HCT116 (cell line): ENCODE measurements at regions not wholly inside any gene's neighbourhood (a gene's known extent, or its start where the extent isn't known, plus 50 kb on each side); places are given as distances from the start of the nearest gene placed in this dataset.

Source experiments
- ATAC-seq: fragments of 200-7000 bp; cut with Tn5 transposase; 2 replicates; pipeline ENCODE4 v1.9.1; 2020; ENCODE audit warnings: mild to moderate bottlenecking, moderate library complexity
- BruUV-seq: library from RNA; stranded (reverse); fragments of 400-500 nt; replicated peaks from 2 replicates; lab custom pipeline; 2021; lab: Mats Ljungman, UMichigan
- CTCF ChIA-PET: fragments of 300-600 bp; sonication (Branson Sonifier 250); formaldehyde crosslinking; loops from one replicate; lab custom pipeline; 2021; ENCODE audit warnings: antibody characterized with exemption; lab: Charles Lee
- POLR2A ChIA-PET: fragments of 300-600, 350-600 bp; sonication (Branson Sonifier 250); formaldehyde crosslinking; loops from one replicate; lab custom pipeline; 2021; ENCODE audit warnings: antibody characterized with exemption; lab: Charles Lee
- RAD21 ChIA-PET, 2 experiments: fragments of 300-600 bp; sonication (Branson Sonifier 250); formaldehyde crosslinking; loops; one replicate each; lab custom pipeline; 2023; ENCODE audit warnings: low total read pairs in 2 of 2; ENCODE audit not compliant: uncharacterized antibody in 2 of 2, unreplicated experiment in 2 of 2, low non-redundant PET in 1 of 2; lab: Charles Lee
- DNase-seq: peaks from one replicate; pipeline ENCODE4 v3.0.0-alpha.2; 2010; ENCODE audit warnings: low read depth, low spot score
- H2AFZ ChIP-seq: fragments of 200-600 bp; shearing (Covaris generic), sonication (generic); 2 replicates; pipeline ENCODE4 v1.6.1; 2017; ENCODE audit warnings: low read depth, mixed run types, mixed read lengths, antibody characterized with exemption, low read length; ENCODE audit not compliant: poor library complexity, severe bottlenecking
- H3K27ac ChIP-seq: 2 replicates; pipeline ENCODE4 v1.5.1; 2012; ENCODE audit warnings: low read depth, low read length
- H3K27me3 ChIP-seq: fragments of 200-600 bp; sonication (generic); 2 replicates; pipeline ENCODE4 v1.6.1; 2016; ENCODE audit warnings: mixed run types, low read length, mixed read lengths; ENCODE audit not compliant: insufficient read depth
- H3K36me3 ChIP-seq, 2 experiments: fragments of 200-500 bp in 1 of 2; fragments of 200-600 bp in 1 of 2; sonication (Bioruptor generic) in 1 of 2; sonication (generic) in 1 of 2; 2 replicates each; pipeline versions ENCODE4 v1.5.1 to v1.6.1; 2014 to 2016; ENCODE audit warnings: low read length in 2 of 2, inconsistent platforms in 1 of 2, mixed read lengths in 1 of 2, mixed run types in 1 of 2; ENCODE audit not compliant: insufficient read depth in 2 of 2, control insufficient read depth in 1 of 2
- H3K4me1 ChIP-seq, 2 experiments: fragments of 200-600 bp in 1 of 2; sonication (generic) in 1 of 2; 2 replicates each; pipeline versions ENCODE4 v1.5.1 to v1.6.1; 2012 to 2017; ENCODE audit warnings: low read length in 2 of 2, inconsistent platforms in 1 of 2, mild to moderate bottlenecking in 1 of 2, mixed read lengths in 1 of 2, mixed run types in 1 of 2, moderate library complexity in 1 of 2; ENCODE audit not compliant: insufficient read depth in 2 of 2, control insufficient read depth in 1 of 2
- H3K4me2 ChIP-seq: fragments of 200-600 bp; sonication (generic); 2 replicates; pipeline ENCODE4 v1.6.1; 2017; ENCODE audit warnings: mixed run types, low read length, mixed read lengths
- H3K4me3 ChIP-seq, 2 experiments: fragments of 200-600 bp in 1 of 2; sonication (generic) in 1 of 2; replicated peaks in 1 of 2; 2 replicates each; pipeline ENCODE4 v1.5.1; 2011 to 2016; ENCODE audit warnings: low read length in 2 of 2, control low read depth in 1 of 2, low read depth in 1 of 2, mild to moderate bottlenecking in 1 of 2, mixed read lengths in 1 of 2, mixed run types in 1 of 2
- H3K79me2 ChIP-seq: fragments of 200-600 bp; sonication (generic); 2 replicates; pipeline ENCODE4 v1.6.1; 2017; ENCODE audit warnings: mild to moderate bottlenecking, mixed run types, low read length, moderate library complexity, mixed read lengths; ENCODE audit not compliant: insufficient read depth
- H3K9ac ChIP-seq: fragments of 200-600 bp; sonication (generic); 2 replicates; pipeline ENCODE4 v1.6.1; 2016; ENCODE audit warnings: low read length, mixed read lengths
- H3K9me2 ChIP-seq: fragments of 200-600 bp; sonication (generic), shearing (Covaris generic); 2 replicates; pipeline ENCODE4 v1.6.1; 2017; ENCODE audit warnings: mixed run types, mild to moderate bottlenecking, moderate library complexity; ENCODE audit not compliant: insufficient read depth
- H3K9me3 ChIP-seq, 2 experiments: fragments of 200-500 bp in 1 of 2; fragments of 200-600 bp in 1 of 2; sonication (Bioruptor generic) in 1 of 2; sonication (generic) in 1 of 2; 2 replicates each; pipeline ENCODE4 v1.6.1; 2014 to 2017; ENCODE audit warnings: low read length in 2 of 2, mixed read lengths in 2 of 2, inconsistent platforms in 1 of 2, low read depth in 1 of 2, mild to moderate bottlenecking in 1 of 2, mixed run types in 1 of 2, moderate library complexity in 1 of 2; ENCODE audit not compliant: control insufficient read depth in 1 of 2, insufficient read depth in 1 of 2
- H4K20me1 ChIP-seq: fragments of 200-600 bp; sonication (generic), shearing (Covaris generic); 2 replicates; pipeline ENCODE4 v1.6.1; 2017; ENCODE audit warnings: mixed run types, mild to moderate bottlenecking, moderate library complexity; ENCODE audit not compliant: insufficient read depth
- intact Hi-C: fragments of 100-400 bp; cut with micrococcal nuclease; formaldehyde crosslinking; loops from 2 replicates; pipeline ENCODE4 v1.10.0; 2022
- TF ChIP-seq, protein P1 (sequence below): IDR thresholded peaks from 2 replicates; pipeline ENCODE4 v1.6.1; 2012; ENCODE audit warnings: low read depth
- TF ChIP-seq, protein P2 (sequence below), 3 experiments: fragments of 200-600 bp in 1 of 3; sonication (generic) in 1 of 3; IDR thresholded peaks in 2 of 3; conservative IDR thresholded peaks in 1 of 3; 2 replicates each; pipeline ENCODE4 v1.5.1; 2012 to 2017; ENCODE audit warnings: low read depth in 2 of 3, low read length in 2 of 3, antibody characterized with exemption in 1 of 3, borderline replicate concordance in 1 of 3, control low read depth in 1 of 3, mild to moderate bottlenecking in 1 of 3, mixed read lengths in 1 of 3, mixed run types in 1 of 3, moderate library complexity in 1 of 3; ENCODE audit not compliant: insufficient read depth in 1 of 3

DNA sequence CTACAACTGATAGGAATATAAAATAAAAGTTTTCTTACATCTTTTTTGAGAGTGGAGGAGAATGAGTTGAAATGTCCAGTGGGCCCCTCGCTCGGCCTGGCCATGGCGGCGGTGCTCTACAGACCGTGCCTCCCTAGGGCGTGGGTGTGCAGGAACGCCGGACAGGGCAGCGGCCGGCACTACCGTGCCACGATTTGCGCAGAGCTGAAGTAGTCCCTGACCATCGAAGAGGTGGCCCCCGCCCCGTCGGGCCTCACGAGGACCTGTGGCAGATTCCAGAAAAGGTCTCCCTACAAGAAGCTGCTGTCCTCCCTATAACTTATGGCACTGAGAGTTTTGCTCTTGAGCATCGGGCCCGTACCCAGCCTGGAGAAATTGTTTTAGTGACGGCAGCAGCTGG is 228.9 kb upstream of the ARHGAP24 start (continued):
- TF ChIP-seq, protein P1, sequence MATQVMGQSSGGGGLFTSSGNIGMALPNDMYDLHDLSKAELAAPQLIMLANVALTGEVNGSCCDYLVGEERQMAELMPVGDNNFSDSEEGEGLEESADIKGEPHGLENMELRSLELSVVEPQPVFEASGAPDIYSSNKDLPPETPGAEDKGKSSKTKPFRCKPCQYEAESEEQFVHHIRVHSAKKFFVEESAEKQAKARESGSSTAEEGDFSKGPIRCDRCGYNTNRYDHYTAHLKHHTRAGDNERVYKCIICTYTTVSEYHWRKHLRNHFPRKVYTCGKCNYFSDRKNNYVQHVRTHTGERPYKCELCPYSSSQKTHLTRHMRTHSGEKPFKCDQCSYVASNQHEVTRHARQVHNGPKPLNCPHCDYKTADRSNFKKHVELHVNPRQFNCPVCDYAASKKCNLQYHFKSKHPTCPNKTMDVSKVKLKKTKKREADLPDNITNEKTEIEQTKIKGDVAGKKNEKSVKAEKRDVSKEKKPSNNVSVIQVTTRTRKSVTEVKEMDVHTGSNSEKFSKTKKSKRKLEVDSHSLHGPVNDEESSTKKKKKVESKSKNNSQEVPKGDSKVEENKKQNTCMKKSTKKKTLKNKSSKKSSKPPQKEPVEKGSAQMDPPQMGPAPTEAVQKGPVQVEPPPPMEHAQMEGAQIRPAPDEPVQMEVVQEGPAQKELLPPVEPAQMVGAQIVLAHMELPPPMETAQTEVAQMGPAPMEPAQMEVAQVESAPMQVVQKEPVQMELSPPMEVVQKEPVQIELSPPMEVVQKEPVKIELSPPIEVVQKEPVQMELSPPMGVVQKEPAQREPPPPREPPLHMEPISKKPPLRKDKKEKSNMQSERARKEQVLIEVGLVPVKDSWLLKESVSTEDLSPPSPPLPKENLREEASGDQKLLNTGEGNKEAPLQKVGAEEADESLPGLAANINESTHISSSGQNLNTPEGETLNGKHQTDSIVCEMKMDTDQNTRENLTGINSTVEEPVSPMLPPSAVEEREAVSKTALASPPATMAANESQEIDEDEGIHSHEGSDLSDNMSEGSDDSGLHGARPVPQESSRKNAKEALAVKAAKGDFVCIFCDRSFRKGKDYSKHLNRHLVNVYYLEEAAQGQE: no peak

DNA sequence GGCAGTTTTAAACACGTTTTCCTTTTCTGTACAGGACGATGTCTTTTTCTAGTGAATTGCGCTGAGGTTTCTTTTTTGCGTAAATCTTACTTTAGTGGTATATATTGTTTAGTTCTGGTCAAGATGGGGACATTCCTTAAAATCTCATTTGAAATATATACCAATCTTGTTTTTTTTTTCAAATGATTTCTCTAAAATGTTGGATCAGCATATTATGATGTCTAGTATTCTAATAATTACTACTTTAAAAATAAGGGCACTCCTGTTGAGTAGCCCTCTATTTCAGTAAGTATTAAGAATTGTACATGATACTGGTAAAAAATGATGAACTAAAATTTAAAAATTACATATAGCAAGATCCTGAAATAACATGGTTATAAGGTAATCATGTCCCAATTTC is 224.1 kb upstream of the ARHGAP24 start:
- TF ChIP-seq, protein P2, sequence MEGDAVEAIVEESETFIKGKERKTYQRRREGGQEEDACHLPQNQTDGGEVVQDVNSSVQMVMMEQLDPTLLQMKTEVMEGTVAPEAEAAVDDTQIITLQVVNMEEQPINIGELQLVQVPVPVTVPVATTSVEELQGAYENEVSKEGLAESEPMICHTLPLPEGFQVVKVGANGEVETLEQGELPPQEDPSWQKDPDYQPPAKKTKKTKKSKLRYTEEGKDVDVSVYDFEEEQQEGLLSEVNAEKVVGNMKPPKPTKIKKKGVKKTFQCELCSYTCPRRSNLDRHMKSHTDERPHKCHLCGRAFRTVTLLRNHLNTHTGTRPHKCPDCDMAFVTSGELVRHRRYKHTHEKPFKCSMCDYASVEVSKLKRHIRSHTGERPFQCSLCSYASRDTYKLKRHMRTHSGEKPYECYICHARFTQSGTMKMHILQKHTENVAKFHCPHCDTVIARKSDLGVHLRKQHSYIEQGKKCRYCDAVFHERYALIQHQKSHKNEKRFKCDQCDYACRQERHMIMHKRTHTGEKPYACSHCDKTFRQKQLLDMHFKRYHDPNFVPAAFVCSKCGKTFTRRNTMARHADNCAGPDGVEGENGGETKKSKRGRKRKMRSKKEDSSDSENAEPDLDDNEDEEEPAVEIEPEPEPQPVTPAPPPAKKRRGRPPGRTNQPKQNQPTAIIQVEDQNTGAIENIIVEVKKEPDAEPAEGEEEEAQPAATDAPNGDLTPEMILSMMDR (IDR thresholded peaks at IDR 0.05 in 2 of 3, conservative IDR thresholded peaks at IDR 0.05 in 1 of 3; ENCODE audit: borderline replicate concordance in 1 of 3, insufficient read depth in 1 of 3, low read depth in 2 of 3, low read length in 2 of 3): no peak
- RAD21 ChIA-PET: no interaction called here
- Histone ChIP-seq H3K27ac (no peak overlapping the region), H3K4me3 (no peak overlapping the region), H3K9ac (no peak overlapping the region), H3K4me1 (no peaks in the 10 kb centered on the region), H3K9me3 (peaks cover 0 to 5% of the 10 kb centered on the region in 2 experiments; a peak in 2 of 4 replicates), H2AFZ (no peak overlapping the region), H3K36me3 (no peaks in the 10 kb centered on the region), H3K27me3 (no peaks in the 10 kb centered on the region), H4K20me1 (no peaks in the 10 kb centered on the region), H3K79me2 (no peaks in the 10 kb centered on the region), H3K9me2 (no peaks in the 10 kb centered on the region), H3K4me2 (no peak overlapping the region)
- CTCF ChIA-PET: no interaction called here
- no TSS peak for BruUV-seq
- DNase-seq: no peak
- intact Hi-C loops: no loop called here
- POLR2A ChIA-PET: no interaction called here
- no peak for ATAC-seq
